Pancreas (tissue), 10 donors: ENCODE measurements at regions not wholly inside any gene's neighbourhood (a gene's known extent, or its start where the extent isn't known, plus 50 kb on each side); places are given as distances from the start of the nearest gene placed in this dataset.

ENCODE experiments used
- ATAC-seq, 4 donors: fragments of 200-7000 bp; cut with Tn5 transposase; one replicate each; pipeline versions ENCODE4 v1.8.0 to v1.9.1; 2020; ENCODE audit warnings: mild to moderate bottlenecking in 4 of 4, moderate library complexity in 4 of 4
- DNase-seq, 6 donors: peaks; one replicate each; pipeline ENCODE4 v3.0.0-alpha.2; 2020
- FAIRE-seq: peaks from 2 replicates; lab custom pipeline; 2012; peaks lifted over from hg19 to GRCh38; lab: Jason Lieb, UNC
- H3K27ac ChIP-seq, 4 donors: fragments of 200-600 bp; sonication (generic); 1 replicate in 3 of 4; 2 replicates in 1 of 4; pipeline versions ENCODE4 v1.5.0 to v1.8.0; 2020
- H3K27me3 ChIP-seq, 4 donors: fragments of 200-600 bp; one replicate each; pipeline ENCODE4 v1.8.0; 2021
- H3K36me3 ChIP-seq, 3 donors: fragments of 200-600 bp; sonication (generic) in 1 of 3; one replicate each; pipeline versions ENCODE4 v1.5.0 to v1.8.0; 2020 to 2021
- H3K4me1 ChIP-seq, 3 donors: fragments of 200-600 bp; one replicate each; pipeline ENCODE4 v1.8.0; 2021
- H3K4me3 ChIP-seq, 4 donors: fragments of 200-600 bp; sonication (generic) in 2 of 4; one replicate each; pipeline versions ENCODE4 v1.5.0 to v1.8.0; 2020 to 2021
- H3K9me3 ChIP-seq, 4 donors: fragments of 200-600 bp; one replicate each; pipeline ENCODE4 v1.8.0; 2021
- CTCF ChIP-seq, 4 donors: fragments of 200-600 bp; sonication (generic) in 3 of 4; IDR thresholded peaks; one replicate each; pipeline versions ENCODE4 v1.5.0 to v1.8.0; 2021; ENCODE audit warnings: antibody characterized with exemption in 4 of 4
- WGBS, 2 donors: extraction: QIAGEN DNeasy Blood & Tissue Kit; methylation state at CpG; one replicate each; pipeline ENCODE4 v1.1.7; 2013; 5-methylcytosine and 5-hydroxymethylcytosine counted together
- intact Hi-C, 3 donors: fragments of 100-400 bp; cut with DNase I; formaldehyde crosslinking; loops; one replicate each; pipeline versions ENCODE4 v1.11.1 to v1.14.2; 2022
- donor health status: healthy with polysubstance abuse.
- donor health status: DM: no; HTN: no; CAD: no; lungs with moderate emphysema.
- donor health status: DM: no; HTN: no; CAD: no.
- donor health status: control.
- donor health status: control.
- donor health status: Bipolar disorder and iron deficiency.
- donor health status: DM: yes; HTN: yes; CAD: no.
- donor health status: DM: no; HTN: no; CAD: no.
- donor health status: DM: no; HTN: no; CAD: no.
- donor health status: DM: yes; HTN: yes; CAD: no.

GRCh38 chr4:178838776-178839175 lies 1396.5 kb upstream of the AGA start:
- no peak for TF ChIP-seq CTCF (IDR thresholded peaks at IDR 0.05)
- 62 to 71% methylated on average over 2 of the region's 2 CpGs for WGBS, 2 donors
- Histone ChIP-seq H3K27me3 (no peaks in the 10 kb centered on the region), H3K9me3 (no peaks in the 10 kb centered on the region), H3K27ac (no peak overlapping the region), H3K4me1 (no peaks in the 10 kb centered on the region), H3K36me3 (no peaks in the 10 kb centered on the region), H3K4me3 (no peak overlapping the region)
- no peak for ATAC-seq
- DNase-seq, result no peak
- no peak for FAIRE-seq
- intact Hi-C loops, result no loop called here

GRCh38 chr4:178856139-178856800 lies 1414.0 kb upstream of the AGA start:
- Histone ChIP-seq H3K27ac (no peak overlapping the region), H3K4me3 (no peak overlapping the region), H3K4me1 (no peaks in the 10 kb centered on the region), H3K36me3 (no peaks in the 10 kb centered on the region), H3K27me3 (peaks cover 0 to 5% (median 0%) of the 10 kb centered on the region in 4 donors), H3K9me3 (no peaks in the 10 kb centered on the region)
- DNase-seq (no peak), ATAC-seq (no peak), FAIRE-seq (no peak)
- TF ChIP-seq CTCF (IDR thresholded peaks at IDR 0.05), result no peak
- intact Hi-C loops, result no loop called here
- WGBS, 2 donors, result 39 to 48% methylated on average over 4 of the region's 4 CpGs

GRCh38 chr4:178871476-178871875 lies 1429.2 kb upstream of the AGA start:
- no peak overlapping the region for H3K4me3 ChIP-seq
- WGBS, 2 donors, result 49 to 59% methylated on average over 2 of the region's 2 CpGs
- no peak for ATAC-seq
- no peak for DNase-seq
- no peaks in the 10 kb centered on the region for H3K27me3 ChIP-seq
- no peaks in the 10 kb centered on the region for H3K4me1 ChIP-seq
- no peaks in the 10 kb centered on the region for H3K36me3 ChIP-seq
- FAIRE-seq, result no peak
- intact Hi-C loops, result no loop called here
- no peak for TF ChIP-seq CTCF (IDR thresholded peaks at IDR 0.05)
- H3K9me3 ChIP-seq, result no peaks in the 10 kb centered on the region
- H3K27ac ChIP-seq, result no peak overlapping the region

GRCh38 chr4:178881937-178882336 lies 1439.7 kb upstream of the AGA start:
- H3K4me3 ChIP-seq, result no peak overlapping the region
- intact Hi-C loops, result no loop called here
- H3K27ac ChIP-seq, result no peak overlapping the region
- WGBS, 2 donors, result 25 to 27% methylated on average over 1 of the region's 1 CpG
- H3K36me3 ChIP-seq, result no peaks in the 10 kb centered on the region
- TF ChIP-seq CTCF (IDR thresholded peaks at IDR 0.05), result no peak
- FAIRE-seq (no peak), ATAC-seq (no peak), DNase-seq (no peak)
- no peaks in the 10 kb centered on the region for H3K4me1 ChIP-seq
- no peaks in the 10 kb centered on the region for H3K9me3 ChIP-seq
- H3K27me3 ChIP-seq, result no peaks in the 10 kb centered on the region

GRCh38 chr4:178894126-178894525 lies 1451.9 kb upstream of the AGA start:
- H3K9me3 ChIP-seq, result no peaks in the 10 kb centered on the region
- 82 to 91% methylated on average over 9 of the region's 9 CpGs for WGBS, 2 donors
- H3K27ac ChIP-seq, result no peak overlapping the region
- intact Hi-C loops, result no loop called here
- no peak for TF ChIP-seq CTCF (IDR thresholded peaks at IDR 0.05)
- H3K4me3 ChIP-seq, result no peak overlapping the region
- H3K36me3 ChIP-seq, result no peaks in the 10 kb centered on the region
- H3K4me1 ChIP-seq, result no peaks in the 10 kb centered on the region
- ATAC-seq (no peak), DNase-seq (no peak), FAIRE-seq (no peak)
- H3K27me3 ChIP-seq, result no peaks in the 10 kb centered on the region
